Raji (cell line): ENCODE measurements at regions not wholly inside any gene's neighbourhood (a gene's known extent, or its start where the extent isn't known, plus 50 kb on each side); places are given as distances from the start of the nearest gene placed in this dataset.
A peak's percentile ranks its signal among the peaks of the same experiment; 100 is the strongest.

Experiments used
- POLR2A ChIP-seq: IDR thresholded peaks from 2 replicates; pipeline ENCODE4 v1.6.1; 2011; ENCODE audit warnings: low read depth, low read length, control low read depth; ENCODE audit not compliant: insufficient read depth

DNA sequence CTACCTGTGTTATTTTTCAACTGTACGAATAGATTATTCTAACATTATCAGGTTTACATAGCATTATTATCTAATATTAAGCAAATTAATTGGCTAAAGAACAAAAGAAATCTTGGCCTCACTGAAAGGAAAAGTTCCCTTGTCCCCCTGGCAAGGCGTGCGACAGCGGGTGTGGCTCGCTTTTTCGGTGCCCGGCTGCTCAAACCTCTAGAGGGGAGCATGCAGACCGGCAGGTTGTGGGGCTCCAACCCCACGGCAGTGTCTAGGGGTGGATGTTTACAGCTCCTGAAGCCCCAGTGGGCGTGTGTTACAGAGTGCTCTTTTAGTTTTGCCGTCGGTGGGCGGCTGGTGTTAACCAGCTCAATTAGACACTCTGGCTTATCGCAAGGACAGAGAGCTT lies 456.4 kb downstream of the TNS3 start:
- no peak for TF ChIP-seq POLR2A

DNA sequence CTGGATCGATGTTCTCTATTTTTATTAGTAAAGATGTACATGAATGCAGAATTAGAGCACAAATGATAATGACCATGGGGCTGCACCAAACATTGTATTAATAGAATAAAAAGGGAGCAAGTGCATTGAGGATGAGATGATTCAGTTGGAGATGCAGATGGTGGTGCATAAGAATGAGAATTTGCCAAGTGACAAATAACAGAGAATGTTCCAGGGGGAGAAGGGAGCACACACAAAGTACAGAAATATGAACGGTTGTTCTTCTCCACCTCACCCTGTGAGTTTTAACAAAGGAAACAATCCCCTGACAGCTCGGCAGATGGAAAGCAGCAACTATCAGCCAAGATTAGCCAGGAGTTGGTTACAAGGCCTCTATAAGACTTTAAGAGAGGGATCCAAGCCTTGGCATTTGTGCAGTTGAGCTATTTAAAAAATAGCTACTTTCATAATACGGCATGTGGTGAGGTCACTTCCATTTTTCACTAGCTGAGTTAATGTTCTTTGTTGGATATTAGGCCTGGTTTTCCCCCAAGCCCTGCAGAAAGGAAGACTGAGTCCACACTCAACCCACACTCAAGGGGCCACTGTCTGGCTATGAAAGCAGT lies 462.5 kb downstream of the TNS3 start:
- TF ChIP-seq POLR2A: no peak

DNA sequence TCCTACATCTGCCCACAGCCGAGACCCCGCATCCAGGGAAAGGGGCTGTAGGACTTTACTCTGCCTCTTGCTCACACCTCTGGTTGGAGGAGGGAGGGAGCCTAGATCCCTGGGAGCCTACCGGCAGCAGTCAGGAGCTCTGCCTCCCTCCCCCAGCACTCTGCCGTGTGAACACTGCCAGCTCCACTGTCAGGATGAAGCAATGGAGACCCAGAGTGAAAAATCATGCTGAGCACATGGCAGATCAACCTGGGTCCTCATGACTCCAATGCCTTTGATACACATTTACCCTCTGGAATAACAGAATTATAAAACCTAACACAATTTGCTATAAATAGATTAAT lies 477.7 kb downstream of the TNS3 start:
- TF ChIP-seq POLR2A: no peak

DNA sequence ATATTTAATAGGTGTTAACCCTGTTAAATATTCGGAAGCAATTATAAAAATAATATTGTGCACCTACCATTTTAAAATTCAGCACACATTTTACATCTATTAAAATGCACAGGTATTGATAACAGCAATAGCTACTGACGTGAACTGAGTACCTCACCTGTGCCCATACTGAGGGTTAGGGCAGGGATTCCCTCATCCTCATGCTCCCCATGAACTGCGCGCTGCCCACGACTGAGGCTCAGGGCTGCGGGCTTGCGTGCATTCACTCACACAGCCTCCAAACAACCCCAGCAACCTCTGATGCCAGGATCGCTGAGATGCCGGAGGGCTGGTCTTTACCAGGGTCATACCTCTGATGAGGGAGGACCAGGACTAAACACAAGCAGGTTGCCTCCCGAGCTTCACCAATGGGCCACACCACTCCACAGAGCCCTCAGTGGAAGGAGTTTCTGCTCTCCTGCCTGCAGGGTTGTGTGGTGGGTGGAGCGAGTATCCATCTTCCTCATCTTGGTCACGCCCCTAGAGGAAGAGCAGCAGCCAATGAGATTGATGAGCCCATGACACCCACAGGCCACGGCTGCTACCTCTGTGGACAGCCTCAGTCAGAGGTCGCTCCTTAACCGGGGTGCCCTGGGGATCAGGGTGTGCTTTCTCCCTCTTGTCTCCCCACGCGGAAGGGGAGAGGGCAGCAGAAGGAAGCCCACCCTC lies 478.3 kb downstream of the TNS3 start:
- TF ChIP-seq POLR2A: peak; percentile 91

DNA sequence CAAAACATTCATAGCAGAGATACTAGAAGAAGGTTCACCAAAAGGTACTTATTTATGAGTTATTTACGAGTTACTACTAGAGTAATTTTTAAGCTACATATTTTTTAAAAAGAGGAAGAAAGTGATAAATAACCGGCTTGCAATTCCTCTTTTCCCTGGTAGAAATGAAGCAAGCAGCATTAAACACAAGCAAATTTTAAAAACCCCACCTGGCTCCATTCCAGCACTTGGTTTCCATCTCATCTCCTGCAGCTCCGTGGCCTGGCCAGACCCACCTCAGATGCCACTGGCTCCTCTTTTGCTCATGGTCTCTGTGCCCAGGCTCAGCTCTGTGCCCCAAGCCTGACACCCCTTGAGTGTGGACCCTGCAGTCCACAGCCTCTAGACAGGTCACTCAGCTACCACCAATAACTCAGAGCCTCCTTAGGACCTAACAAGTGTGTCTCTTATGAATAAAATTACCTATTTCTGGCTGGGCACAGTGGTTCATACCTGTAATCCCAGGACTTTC lies 479.5 kb downstream of the TNS3 start:
- TF ChIP-seq POLR2A: peak; percentile 53

DNA sequence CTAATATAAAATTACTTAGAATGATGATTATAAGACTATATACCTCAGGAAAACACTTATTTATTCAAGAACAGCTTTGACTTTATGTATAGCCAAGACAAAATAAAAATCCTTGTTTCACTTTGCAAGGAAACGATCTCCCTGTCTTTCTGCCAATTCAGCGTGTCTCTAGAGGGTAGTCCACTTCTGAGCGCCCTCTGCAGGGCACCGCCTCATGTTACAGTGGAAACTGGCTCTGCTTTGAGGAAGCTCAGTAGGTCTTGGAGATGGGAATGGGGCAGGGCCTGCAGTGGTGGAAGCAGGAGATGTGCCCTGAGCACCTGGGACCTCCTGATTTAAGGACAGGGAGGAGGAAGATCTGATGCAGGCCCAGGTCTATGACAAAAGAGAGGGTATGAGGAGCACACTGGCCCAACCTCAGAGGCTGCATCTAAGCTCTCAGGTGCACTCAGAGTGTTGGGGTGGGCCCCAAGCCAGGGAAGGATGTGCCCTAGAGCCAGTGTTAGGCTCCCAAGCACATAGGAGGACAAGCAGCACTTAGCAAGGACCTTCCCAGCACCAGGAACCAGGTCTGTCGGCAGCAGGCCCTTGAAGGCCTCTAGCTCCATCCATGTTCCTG lies 481.0 kb downstream of the TNS3 start:
- no peak for TF ChIP-seq POLR2A

DNA sequence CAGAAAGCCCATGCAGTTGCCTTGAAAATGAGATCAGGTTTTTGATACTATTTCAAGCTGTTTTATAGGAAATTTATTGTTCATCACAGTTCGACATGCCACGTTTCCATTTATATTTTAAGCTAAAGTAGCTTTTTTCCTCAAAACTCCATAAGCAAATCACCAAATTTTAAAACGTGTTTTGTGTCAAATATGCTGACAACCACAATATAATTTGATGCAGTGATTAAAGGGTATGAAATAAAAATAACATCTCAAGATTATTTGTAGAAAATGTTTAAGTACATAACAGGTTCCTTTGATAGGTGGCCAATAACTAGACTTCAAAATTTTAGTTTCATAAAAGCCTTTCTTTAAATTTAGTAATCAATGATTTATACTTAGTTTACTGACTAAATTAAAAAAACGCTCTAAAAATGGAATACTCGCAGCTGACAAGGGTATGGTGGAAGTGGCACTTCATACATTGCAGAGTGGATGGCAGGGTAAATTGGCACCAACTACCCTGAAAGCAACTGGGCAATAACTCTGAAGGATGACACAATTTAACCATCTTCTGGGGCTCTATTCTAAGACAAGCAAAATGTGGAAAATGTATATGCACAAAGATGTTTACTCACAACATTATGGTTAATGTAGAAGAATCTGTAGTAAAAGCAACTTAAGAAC lies 481.6 kb downstream of the TNS3 start:
- TF ChIP-seq POLR2A: no peak

DNA sequence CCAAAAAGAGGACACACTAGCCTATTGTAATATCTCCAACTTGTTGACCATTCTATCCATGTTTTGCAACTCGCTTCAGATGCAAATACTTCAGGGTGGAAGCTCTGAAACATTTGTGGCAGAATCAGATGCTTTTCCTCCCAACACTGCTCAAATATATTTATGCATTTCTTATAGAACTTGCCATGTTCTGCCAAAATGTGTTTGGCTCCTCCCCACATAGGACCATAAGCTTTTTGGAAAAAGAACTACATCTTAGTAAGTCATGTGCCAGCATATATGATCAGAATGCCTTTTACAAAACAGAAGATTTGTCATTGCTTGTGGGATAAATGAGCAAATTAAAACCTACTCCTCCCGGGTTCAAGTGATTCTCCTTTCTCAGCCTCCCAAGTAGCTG lies 484.5 kb downstream of the TNS3 start:
- no peak for TF ChIP-seq POLR2A

DNA sequence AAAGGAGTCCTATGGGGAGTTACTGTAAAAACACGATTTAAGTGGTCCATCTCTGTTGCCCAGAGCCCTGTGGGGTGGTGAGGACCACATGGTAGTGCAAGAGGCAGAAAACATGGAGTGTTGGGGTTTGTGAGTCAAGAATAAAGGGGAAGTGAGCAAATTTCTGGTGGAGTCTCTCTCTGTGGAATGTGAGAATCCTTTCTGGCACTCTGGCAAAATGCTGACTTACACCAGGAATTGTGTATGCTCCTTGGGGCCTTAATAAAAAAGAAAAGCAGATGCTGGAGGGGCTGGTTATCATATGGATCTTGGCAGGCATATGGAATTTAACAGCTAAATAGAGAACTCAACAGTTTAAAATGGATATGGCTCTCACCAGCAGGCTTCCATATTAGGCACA lies 486.0 kb downstream of the TNS3 start:
- no peak for TF ChIP-seq POLR2A

DNA sequence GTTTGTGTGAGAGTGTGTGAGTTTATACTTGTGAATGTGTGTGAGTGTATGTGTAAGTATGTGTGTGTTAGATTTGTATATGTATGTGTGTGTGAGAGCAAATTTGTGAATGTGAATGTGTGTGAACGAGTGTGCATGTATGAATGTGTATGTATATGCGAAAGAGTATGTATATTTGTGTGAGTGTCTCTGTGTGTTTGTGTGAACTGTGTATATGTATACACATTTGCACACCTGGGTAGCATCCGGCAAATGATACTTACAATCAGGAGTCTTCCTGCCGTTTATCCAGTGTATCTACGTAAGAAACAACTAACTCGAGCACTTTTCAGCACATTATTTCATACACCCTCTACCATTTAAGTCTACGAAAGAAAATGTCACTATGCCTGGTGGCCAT lies 487.4 kb downstream of the TNS3 start:
- TF ChIP-seq POLR2A: no peak

DNA sequence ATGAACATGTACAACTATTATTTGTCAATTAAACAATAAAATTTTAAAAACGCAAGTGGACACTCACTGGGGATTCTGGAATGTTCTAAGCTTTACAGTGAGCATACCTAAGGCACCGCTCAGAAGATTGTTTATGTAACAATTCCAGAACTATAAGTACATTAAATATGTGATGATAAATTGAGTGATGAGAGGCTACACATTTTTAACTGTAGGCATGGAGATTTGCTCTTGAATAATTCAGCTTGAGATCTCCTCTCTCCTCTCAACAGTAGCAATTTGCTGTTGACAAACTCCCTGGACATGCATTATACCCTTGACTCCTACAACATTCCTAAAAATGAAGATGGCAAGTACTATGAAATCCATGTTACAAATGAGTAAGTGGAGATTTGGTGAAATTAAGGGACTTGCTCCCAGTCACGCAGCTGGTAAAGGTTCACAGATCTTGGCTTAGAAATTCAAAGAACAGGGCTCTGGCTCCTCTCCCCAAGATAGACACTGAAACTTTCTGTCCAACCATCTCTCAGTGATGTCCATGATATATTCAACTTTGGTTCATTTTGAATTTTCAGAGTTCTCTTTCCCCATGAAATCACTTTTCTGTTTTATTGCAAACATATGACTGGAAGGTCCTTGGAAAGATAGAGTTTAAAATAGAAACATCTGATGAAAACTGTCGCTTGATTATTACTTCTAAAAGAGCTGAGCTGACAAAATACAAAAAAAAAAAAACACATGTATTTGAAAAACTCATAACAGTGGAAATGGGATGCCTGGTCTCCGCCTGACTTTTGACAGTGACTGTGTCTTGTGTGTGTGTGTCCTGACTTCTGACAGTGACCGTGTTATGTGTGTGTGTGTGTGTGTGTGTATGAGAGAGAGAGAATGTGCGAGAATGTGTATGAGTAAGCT lies 488.3 kb downstream of the TNS3 start:
- no peak for TF ChIP-seq POLR2A

DNA sequence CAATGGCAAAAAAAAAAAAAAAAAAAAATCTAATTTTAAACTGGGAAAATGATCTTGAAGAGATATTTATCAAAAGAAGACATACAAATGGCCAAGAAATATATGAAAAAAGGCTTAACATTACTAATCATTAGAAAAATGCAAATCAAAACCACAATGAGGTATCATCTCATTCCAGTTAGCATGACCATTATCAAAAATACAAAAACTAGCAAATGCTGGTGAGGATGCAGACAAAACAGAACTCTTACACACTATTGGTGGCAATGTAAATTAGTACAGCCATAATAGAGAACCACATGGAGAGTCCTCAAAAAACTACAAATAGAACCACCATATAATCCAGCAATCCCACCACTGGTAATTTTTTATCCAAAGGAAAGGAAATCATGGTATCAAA lies 489.6 kb downstream of the TNS3 start:
- no peak for TF ChIP-seq POLR2A

DNA sequence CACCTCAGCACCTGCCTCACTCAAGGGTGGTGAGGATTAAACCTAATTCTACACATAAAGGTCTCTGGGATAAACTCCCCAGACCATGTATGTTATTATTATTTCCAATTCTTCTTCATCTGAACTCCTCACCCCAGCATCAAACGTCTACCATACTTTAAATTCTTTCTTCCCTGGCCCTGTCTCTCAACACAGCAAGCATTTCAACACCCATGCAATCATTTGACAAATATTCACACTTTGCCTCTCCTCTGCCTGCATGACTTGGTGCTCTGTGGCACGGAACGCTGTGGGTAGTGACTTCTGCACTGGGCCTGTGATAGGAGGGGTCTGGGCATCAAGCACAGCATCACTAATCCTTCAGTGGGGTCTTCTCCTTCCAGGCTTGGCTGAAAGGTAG lies 490.8 kb downstream of the TNS3 start:
- no peak for TF ChIP-seq POLR2A

DNA sequence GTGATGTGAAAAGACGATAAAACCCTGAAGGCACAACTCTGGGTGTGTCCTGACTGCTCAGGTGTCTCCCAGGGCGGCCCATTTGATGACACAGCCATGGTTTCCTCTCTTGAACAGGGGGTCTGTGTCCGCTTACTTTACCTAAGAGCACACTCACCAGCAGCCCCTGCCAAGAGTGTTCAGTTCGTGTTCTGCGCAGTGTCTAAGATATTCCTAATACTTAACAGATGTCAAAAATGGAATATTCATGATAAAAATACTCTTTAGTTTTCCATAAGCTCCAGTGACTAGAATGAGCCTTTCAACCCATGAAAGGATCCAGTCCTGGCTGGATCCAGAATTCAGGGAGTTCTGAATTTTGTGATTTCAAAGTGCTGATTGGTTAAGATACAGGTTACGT lies 492.4 kb downstream of the TNS3 start:
- TF ChIP-seq POLR2A: no peak

DNA sequence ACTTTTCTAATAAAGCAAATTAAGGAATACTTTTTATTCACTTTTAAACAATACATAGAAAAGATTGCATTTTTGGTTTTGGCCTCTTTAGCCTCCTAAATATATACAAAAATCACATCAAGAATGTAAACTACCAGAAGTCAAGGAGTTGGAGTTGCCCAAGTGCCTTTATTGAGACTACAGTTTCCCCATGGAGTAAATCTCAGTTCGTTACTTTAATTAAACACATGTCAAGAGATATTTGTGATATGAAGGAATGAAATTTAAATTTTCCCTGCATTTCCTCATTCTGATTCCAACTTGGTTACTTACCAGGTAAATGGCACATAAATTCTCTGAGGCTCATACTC lies 492.9 kb downstream of the TNS3 start:
- TF ChIP-seq POLR2A: no peak
